ENCODE measurements at regions not wholly inside any gene's neighbourhood (a gene's known extent, or its start where the extent isn't known, plus 50 kb on each side); places are given as distances from the start of the nearest gene placed in this dataset.

DNA sequence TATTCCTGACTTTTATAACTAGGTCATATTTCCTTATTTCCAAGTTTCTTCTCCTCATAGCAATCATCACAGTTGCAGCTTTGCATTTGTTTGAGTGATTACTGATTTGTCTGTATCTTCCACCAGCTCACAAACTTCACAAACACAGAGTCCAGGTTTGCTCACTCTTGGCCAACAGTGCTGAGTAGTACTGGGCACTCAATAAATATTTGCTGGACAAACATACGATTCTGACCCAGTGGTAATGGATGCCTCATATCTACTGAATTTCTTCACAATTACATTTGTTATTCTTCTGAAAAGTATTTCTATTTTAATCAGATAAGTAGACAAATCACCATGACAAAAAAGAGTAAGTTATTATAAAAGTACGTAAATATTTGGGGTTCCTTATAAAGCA lies 516.3 kb downstream of the TDRD15 start:
- Histone ChIP-seq H3K9me3 (peaks cover 9% of the 10 kb centered on the region; the same call in 1 of the 3 replicates), H3K4me2 (no peak overlapping the region), H3K4me1 (no peaks in the 10 kb centered on the region), H3K27ac (no peak overlapping the region), H3K4me3 (no peak overlapping the region)
- POLR2A ChIA-PET, result no interaction called here
- CTCF ChIA-PET, result no interaction called here
- DNase-seq (ENCODE audit: low read depth in 1 of 2, low spot score in 1 of 2), result no peak
- ATAC-seq, result no peak; a peak in 1 of 6 replicates
- TF ChIP-seq RAD21 (conservative IDR thresholded peaks at IDR 0.05 in 1 of 2, IDR thresholded peaks at IDR 0.05 in 1 of 2) (no peak), RCOR1 (IDR thresholded peaks at IDR 0.05; ENCODE audit: low read depth, low read length) (no peak), JUN (IDR thresholded peaks at IDR 0.05) (no peak), MYC (IDR thresholded peaks at IDR 0.05; ENCODE audit: borderline replicate concordance, low read length) (no peak), TFCP2L1 (CRISPR knock-in tag; IDR thresholded peaks at IDR 0.05) (no peak), RARB (CRISPR knock-in tag; IDR thresholded peaks at IDR 0.05) (no peak), FOXS1 (CRISPR knock-in tag; IDR thresholded peaks at IDR 0.05) (no peak), ESRRA (IDR thresholded peaks at IDR 0.05; ENCODE audit: borderline replicate concordance, low read length) (no peak), BHLHE40 (IDR thresholded peaks at IDR 0.05; ENCODE audit: low read depth, low read length) (no peak), KDM5A (IDR thresholded peaks at IDR 0.05) (no peak), ZSCAN20 (CRISPR knock-in tag; IDR thresholded peaks at IDR 0.05) (no peak), NPAS2 (CRISPR knock-in tag; IDR thresholded peaks at IDR 0.05; ENCODE audit: borderline replicate concordance) (no peak)
- TF ChIP-seq, protein P1, sequence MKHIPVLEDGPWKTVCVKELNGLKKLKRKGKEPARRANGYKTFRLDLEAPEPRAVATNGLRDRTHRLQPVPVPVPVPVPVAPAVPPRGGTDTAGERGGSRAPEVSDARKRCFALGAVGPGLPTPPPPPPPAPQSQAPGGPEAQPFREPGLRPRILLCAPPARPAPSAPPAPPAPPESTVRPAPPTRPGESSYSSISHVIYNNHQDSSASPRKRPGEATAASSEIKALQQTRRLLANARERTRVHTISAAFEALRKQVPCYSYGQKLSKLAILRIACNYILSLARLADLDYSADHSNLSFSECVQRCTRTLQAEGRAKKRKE (CRISPR knock-in tag; IDR thresholded peaks at IDR 0.05; ENCODE audit: low read depth), result no peak
- TF ChIP-seq, protein P2, sequence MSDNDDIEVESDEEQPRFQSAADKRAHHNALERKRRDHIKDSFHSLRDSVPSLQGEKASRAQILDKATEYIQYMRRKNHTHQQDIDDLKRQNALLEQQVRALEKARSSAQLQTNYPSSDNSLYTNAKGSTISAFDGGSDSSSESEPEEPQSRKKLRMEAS (IDR thresholded peaks at IDR 0.05), result no peak
- 10% methylated on average over 2 of the region's 2 CpGs for WGBS (ENCODE audit: missing lambda C conversion rate)
- FAIRE-seq, result no peak

DNA sequence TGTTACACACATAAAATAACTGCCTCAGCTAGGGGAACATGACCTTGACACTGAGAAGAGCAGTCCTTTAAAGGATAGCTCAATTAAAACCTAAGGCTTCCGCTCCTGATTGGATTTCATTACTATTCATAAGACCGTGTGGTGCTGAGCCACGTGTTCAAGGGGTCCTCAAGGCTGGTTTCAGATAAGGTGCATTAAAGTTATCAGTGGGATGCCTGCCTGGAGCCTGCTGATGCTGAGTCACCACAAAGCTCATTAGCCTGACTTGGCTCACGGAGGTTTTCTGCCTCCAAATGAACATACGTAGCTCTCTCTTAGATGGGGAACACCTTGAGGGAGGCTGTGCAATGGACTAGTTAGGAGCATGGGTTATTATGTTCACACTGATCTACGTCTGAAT lies 518.9 kb downstream of the TDRD15 start:
- ATAC-seq (no peak), DNase-seq (ENCODE audit: low read depth in 1 of 2, low spot score in 1 of 2) (no peak), FAIRE-seq (no peak)
- Histone ChIP-seq H3K4me3 (no peak overlapping the region), H3K27ac (no peak overlapping the region), H3K9me3 (peaks cover 15% of the 10 kb centered on the region; the same call in 2 of the 3 replicates), H3K4me2 (no peak overlapping the region), H3K4me1 (no peaks in the 10 kb centered on the region)
- WGBS (ENCODE audit: missing lambda C conversion rate), result 11% methylated on average over 6 of the region's 6 CpGs
- TF ChIP-seq EP300 (IDR thresholded peaks at IDR 0.05), result no peak
- no peak for TF ChIP-seq MYC (IDR thresholded peaks at IDR 0.05; ENCODE audit: borderline replicate concordance, low read length)
- TF ChIP-seq ESRRA (IDR thresholded peaks at IDR 0.05; ENCODE audit: borderline replicate concordance, low read length), result no peak
- TF ChIP-seq ZNF302 (CRISPR knock-in tag; IDR thresholded peaks at IDR 0.05), result no peak
- no peak for TF ChIP-seq CBX8 (IDR thresholded peaks at IDR 0.05)
- TF ChIP-seq HOXA7 (CRISPR knock-in tag; IDR thresholded peaks at IDR 0.05), result no peak
- no peak for TF ChIP-seq CTCF (IDR thresholded peaks at IDR 0.05)
- no peak for TF ChIP-seq HMGXB4 (CRISPR knock-in tag; IDR thresholded peaks at IDR 0.05; ENCODE audit: borderline replicate concordance)
- CTCF ChIA-PET, result no interaction called here
- POLR2A ChIA-PET, result no interaction called here

GRCh38 chr2:21643180-21643579 lies 519.4 kb downstream of the TDRD15 start:
- TF ChIP-seq NPAS2 (CRISPR knock-in tag; IDR thresholded peaks at IDR 0.05; ENCODE audit: borderline replicate concordance), result no peak
- no peak for TF ChIP-seq CEBPB (IDR thresholded peaks at IDR 0.05)
- no peak for TF ChIP-seq RARB (CRISPR knock-in tag; IDR thresholded peaks at IDR 0.05)
- no peak for TF ChIP-seq RFX5 (IDR thresholded peaks at IDR 0.05)
- no peak for TF ChIP-seq NFE2L2 (conservative IDR thresholded peaks at IDR 0.05; ENCODE audit: low read length)
- no peak for TF ChIP-seq BHLHE40 (IDR thresholded peaks at IDR 0.05; ENCODE audit: low read depth, low read length)
- TF ChIP-seq, protein P3, sequence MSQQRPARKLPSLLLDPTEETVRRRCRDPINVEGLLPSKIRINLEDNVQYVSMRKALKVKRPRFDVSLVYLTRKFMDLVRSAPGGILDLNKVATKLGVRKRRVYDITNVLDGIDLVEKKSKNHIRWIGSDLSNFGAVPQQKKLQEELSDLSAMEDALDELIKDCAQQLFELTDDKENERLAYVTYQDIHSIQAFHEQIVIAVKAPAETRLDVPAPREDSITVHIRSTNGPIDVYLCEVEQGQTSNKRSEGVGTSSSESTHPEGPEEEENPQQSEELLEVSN (IDR thresholded peaks at IDR 0.05; ENCODE audit: borderline replicate concordance, low read depth), result no peak
- no peak for TF ChIP-seq CBX2 (IDR thresholded peaks at IDR 0.05; ENCODE audit: borderline replicate concordance, low read depth)
- no peak for TF ChIP-seq HMGXB4 (CRISPR knock-in tag; IDR thresholded peaks at IDR 0.05; ENCODE audit: borderline replicate concordance)
- no peak for TF ChIP-seq SREBF2 (IDR thresholded peaks at IDR 0.05)
- no peak for TF ChIP-seq FOSB (CRISPR knock-in tag; IDR thresholded peaks at IDR 0.05)
- TF ChIP-seq MYC (IDR thresholded peaks at IDR 0.05; ENCODE audit: borderline replicate concordance, low read length), result no peak
- ChIA-PET POLR2A (no interaction called here), CTCF (no interaction called here)
- no peak overlapping the region for H3K27ac ChIP-seq
- 6% methylated on average over 1 of the region's 1 CpG for WGBS (ENCODE audit: missing lambda C conversion rate)
- peaks cover 15% of the 10 kb centered on the region; the same call in 2 of the 3 replicates for H3K9me3 ChIP-seq
- peak in 1 of 2 experiments; percentile 54; a peak in 2 of 6 replicates for ATAC-seq
- FAIRE-seq, result no peak
- H3K4me1 ChIP-seq, result no peaks in the 10 kb centered on the region
- no peak overlapping the region for H3K4me2 ChIP-seq
- DNase-seq (ENCODE audit: low read depth in 1 of 2, low spot score in 1 of 2), result peak in 1 of 2 experiments; percentile 36
- no peak overlapping the region for H3K4me3 ChIP-seq
